GM12801 (cell line): ENCODE measurements at regions not wholly inside any gene's neighbourhood (a gene's known extent, or its start where the extent isn't known, plus 50 kb on each side); places are given as distances from the start of the nearest gene placed in this dataset.

Experiments used
- TF ChIP-seq, protein P1 (sequence below): IDR thresholded peaks from one replicate; pipeline ENCODE4 v1.5.1; 2011; ENCODE audit warnings: control low read depth; ENCODE audit not compliant: insufficient read length; ENCODE audit errors: extremely low read depth

DNA sequence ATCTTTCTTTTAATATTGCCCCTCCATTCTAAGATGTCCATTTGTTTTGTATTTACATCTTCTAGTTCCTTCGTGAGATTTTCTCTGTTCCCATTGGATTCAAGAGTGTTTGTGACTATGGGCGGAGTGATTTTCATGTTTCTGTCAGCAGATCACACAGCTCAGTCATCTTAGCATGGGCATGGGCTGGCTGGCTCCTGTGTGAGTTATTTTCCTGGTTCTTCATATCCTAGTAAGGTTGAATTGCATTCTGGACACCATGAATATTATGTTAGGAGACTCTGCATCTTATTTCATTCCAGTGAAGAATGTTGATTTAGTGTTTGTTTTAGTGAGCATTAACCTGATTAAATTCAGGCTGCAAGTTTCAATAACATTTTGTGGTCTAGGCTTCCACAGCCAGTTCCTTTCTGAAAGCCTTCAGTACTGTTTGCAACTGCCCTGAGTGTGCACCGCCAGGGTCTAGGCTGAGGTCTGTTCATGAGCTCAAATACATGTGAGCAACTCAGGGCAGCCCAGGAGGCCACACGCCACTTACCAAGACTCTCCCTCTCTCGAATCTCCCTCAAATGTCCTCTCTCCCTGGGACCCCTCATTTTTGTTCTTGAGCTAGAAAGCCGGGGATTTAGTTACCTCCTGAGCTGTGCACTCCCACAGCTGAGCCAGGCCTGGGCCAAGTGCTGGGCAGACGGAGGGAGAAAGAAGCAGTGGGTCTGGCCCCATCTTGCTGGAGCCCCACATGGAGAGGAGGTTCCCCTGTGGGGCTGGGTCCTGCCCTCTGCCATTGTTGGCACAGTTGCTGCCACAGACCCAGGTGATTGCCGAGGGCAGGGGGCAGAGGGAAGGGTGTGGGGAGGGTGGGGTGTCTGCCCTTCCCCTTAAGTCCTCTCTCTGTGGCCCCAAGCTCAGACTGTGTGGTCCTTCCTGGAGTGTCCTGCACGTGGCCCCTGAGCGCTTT lies 145.9 kb downstream of the RTP5 start:
- TF ChIP-seq, protein P1, sequence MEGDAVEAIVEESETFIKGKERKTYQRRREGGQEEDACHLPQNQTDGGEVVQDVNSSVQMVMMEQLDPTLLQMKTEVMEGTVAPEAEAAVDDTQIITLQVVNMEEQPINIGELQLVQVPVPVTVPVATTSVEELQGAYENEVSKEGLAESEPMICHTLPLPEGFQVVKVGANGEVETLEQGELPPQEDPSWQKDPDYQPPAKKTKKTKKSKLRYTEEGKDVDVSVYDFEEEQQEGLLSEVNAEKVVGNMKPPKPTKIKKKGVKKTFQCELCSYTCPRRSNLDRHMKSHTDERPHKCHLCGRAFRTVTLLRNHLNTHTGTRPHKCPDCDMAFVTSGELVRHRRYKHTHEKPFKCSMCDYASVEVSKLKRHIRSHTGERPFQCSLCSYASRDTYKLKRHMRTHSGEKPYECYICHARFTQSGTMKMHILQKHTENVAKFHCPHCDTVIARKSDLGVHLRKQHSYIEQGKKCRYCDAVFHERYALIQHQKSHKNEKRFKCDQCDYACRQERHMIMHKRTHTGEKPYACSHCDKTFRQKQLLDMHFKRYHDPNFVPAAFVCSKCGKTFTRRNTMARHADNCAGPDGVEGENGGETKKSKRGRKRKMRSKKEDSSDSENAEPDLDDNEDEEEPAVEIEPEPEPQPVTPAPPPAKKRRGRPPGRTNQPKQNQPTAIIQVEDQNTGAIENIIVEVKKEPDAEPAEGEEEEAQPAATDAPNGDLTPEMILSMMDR = no peak

DNA sequence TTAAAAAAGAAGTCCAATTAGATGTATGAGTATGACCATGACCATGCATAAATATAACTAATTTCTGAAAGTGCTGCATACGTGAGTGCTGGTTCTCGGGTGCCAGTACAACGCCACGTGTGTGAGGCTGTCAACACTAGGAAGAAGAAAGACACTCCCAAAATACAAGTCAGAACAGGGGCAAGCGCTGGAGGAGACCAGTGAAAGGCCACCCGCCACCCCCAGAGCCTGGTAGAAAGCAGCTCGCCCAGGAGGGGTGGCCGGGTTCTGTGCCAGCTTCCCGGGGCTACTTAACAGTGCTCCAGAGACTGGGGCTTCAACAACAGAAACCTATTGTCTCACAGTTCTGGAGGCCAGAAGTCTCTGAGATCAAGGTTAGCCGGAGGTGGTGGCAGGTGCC lies 147.6 kb downstream of the RTP5 start:
- TF ChIP-seq, protein P1 = no peak

DNA sequence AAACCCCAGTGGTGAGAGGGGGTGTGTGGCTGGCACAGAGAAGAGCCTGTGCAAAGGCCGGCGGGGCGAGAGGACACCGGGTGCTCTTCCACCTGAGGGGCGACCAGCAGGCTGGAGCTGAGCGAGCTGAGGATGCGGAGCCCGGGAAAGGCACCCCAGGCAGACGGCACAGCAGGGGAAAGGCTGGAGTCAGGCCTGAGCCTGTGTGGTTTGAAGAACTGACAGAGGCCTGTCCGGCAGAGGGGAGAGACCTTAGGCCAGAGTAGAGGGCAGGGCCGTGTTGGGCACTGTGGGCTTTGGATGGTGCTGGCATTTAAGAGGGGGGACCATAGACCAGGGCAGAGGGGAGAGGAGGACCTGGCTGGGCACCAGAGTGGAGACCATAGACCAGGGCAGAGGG lies 149.8 kb downstream of the RTP5 start:
- TF ChIP-seq, protein P1 = no peak

DNA sequence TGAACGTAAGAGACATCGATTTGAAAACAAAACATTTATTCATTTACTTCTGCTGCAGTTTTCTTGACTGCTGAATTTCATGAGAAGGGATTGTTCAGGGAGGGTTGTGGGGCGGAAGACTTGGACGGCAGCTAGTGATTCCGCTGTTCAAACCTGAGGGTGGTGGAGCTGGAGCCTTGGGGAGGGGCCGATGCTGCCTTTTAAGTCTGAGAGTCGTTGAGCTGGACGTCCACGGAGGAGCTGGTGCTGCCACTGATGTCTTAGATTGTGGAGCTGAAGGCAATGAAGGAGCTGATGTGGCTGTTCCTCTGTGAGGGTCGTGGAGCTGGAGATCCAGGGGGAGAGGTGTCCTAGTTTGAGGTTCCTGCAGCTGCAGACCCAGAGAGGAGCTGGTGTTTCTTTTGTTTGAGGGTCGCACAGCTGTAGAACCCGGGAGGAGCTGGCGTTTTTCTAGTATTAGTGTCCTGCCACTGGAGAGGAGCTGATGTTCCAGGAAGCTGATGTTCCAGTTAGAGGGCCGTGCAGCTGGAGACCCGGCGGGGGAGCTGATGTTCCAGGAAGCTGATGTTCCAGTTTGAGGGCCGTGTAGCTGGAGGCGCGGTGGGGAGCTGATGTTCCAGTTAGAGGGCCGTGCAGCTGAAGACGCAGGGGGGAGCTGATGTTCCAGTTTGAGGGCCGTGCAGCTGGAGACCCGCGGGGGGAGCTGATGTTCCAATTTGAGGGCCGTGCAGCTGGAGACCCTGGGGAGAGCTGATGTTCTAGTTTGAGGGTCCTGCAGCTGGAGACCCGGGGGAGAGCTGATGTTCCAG lies 150.9 kb downstream of the RTP5 start:
- TF ChIP-seq, protein P1 = no peak

DNA sequence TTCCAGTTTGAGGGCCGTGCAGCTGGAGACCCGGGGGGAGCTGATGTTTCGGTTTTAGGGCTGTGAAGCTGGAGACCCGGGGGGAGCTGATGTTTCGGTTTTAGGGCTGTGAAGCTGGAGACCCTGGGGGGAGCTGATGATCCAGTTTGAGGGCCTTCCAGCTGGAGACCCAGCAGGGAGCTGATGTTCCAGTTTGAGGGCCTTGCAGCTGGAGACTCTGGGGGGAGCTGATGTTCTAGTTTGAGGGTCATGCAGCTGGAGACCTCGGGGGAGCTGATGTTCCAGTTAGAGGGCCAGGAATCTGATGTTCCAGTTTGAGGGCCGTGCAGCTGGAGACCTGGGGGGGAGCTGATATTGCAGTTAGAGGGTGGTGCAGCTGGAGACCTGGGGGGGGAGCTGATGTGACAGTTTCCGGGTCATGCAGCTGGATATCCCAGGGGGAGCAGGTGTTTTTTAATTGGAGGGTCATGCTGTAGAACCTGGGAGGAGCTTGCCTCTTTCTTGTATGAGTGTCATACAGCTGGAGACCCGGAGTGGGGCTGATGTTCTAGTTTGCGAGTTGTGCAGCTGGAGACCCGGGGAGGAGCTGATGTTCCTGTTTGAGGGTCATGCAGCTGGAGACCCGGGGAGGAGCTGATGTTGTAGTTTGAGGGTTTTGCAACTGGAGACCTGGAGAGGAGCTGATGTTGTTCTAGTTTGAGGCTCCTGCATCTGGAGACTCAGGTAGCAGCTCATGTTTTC lies 153.2 kb downstream of the RTP5 start:
- TF ChIP-seq, protein P1 = no peak

DNA sequence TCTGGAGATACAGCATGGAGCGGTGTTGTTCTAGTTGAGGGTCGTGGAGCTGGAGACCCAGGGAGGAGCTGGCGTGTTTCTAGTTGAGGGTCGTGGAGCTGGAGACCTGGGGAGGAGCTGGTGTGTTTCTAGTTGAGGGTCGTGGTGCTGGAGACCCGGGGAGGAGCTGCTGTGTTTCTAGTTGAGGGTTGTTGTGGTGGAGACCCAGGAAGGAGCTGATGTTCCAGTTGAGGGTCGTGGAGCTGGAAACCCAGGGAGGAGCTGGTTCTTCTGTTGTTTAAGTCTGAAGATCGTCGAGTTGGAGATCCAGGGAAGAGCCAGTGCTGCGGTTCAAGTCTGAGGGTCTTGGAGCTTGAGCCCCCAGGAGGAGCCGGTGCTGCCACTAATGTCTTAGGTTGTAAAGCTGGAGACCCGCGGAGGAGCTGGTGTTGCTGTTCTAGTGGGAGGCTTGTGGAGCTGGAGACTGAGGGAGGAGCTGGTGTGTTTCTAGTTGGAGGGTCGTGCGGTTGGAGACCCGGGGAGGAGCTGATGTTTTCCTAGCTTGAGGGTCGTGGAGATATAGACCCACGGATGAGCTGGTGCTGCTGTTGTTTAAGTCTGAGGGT lies 155.3 kb downstream of the RTP5 start:
- TF ChIP-seq, protein P1 = no peak
